ENCODE measurements at regions not wholly inside any gene's neighbourhood (a gene's known extent, or its start where the extent isn't known, plus 50 kb on each side); places are given as distances from the start of the nearest gene placed in this dataset.

DNA sequence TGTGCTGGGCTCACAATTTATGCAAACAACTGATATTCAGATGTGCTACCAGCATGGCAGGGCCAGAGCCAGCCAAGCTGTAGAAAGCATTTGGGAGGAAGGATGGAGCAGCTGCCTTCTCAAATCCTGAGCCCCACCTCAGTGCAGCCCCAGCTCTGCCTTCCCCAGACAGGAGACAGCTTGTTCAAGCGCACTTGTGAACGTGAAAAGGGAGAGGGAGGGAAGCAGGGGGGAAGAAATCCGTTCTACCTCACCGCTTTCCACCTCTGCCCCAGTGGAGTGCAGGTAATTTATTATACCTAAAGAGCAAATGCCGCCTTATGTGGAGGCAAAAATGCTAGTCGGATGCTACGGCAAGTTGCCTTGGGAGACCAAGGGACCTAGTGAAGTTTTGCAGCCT lies 66.0 kb upstream of the SLC14A2 start:
- DNase-seq, result no peak

DNA sequence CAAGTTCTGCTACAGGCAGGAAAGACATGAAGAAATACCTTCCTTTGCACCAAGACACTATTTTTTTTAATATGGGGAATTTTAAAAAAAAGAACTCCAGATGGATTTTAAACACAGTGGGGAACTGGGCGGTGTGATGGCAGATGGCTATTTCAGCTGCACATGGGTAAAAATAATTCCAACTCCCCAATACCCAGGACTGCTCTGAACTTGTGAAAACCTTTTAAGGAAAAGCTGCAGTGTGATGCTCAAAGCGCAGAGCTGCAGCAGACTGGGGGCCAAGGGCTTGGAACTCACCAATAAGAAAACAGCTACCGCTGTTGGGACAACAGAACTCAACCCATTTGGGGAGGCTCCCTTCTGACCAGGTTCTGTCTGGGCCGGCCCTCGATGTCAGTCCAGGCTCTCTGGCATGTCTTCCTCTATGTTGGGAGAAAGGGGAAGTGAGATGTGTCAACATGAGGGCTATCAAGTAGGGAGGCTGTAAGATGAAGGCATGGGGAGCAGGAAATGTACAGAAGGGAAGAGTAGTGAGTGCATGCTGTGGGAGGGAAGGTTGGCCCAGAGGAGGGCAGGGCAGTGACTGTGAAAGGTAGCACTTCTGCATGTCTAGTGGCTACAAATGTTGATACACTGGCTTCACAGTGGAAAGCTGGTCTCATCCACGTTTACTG lies 64.0 kb upstream of the SLC14A2 start:
- no peak for DNase-seq

DNA sequence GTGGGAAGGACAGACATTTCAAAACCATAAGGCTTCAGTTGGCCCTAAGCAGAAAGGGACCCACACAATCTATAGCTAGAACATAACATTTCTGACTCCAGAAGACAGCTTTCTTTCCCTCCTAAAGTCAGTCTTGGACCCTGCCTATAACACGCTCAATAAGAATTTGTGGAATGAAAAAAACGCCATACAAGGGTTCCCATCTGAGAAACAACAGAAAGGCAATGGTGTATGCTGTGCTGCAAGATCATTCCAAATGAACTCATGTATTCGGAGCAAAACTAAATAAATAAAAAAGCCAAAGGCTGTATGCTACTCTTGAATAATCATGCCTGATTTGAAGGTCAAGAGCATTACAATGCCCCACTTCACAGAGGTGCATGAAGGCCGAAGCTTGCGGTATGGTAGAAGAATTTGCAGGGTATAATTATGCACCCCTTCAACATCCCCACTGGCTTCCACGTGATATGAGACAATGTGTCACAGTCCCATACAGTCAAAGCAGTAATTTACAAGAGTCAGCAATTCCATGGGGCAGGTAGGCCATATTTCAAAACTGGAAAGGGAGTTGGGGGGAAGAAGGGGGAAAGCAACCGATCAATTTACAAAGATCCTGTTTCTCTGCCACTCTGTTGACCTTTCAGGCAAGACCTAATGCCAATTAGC lies 61.4 kb upstream of the SLC14A2 start:
- DNase-seq, result no peak

DNA sequence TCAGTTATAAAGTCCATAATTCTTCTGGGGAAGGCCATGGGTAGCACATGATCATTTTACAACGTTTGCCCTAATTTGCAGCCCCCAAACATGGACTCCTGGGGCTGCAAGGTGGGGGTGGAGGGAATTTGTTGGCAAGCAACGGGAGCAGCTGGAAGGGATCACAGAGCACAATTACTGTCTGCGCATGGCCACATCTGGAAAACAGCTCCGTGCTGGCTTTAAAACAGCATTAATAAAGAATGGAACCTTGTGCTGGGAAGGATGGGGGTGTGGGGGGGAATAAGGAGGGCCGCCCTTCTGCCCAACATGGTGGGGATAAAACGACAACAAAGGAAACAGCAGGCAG lies 60.9 kb upstream of the SLC14A2 start:
- no peak for DNase-seq

DNA sequence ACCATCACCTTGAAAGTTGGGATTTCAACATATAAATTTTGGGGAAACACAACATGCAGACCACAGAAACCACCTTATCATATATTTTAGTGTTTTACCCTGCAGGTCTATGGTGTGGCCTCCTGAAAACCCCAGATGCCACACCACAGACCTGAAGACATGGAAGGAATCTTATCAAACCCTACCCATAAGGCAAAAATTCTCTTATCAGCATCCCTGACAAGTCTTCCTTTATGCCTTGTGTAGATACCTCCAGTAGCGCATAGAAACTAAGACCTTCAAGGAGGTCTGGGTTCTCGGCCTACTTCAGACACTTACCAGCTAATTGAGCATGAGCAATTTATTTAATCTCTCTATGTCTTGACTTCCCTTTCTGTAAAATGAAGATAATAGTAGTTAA lies 59.1 kb upstream of the SLC14A2 start:
- DNase-seq, result no peak

DNA sequence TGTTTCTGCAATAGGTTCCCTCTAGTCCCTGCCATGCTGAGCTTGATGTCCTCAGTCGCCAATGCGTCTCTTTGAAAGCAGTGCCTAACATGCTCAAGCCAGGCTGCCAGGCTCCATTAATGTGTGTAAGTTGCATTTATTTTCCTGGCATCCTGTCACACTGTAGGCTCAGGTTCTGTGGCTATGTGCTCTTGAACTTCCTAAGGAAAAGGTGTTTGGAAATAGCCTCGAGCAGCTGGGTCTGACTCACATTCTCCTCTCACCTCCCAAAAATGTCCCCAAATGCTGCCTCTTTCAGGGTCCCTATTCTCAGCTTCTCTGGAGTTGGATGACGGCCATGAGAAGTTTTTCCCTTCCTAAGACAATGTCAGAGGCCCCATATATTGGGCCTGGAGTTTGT lies 58.0 kb upstream of the SLC14A2 start:
- no peak for DNase-seq

DNA sequence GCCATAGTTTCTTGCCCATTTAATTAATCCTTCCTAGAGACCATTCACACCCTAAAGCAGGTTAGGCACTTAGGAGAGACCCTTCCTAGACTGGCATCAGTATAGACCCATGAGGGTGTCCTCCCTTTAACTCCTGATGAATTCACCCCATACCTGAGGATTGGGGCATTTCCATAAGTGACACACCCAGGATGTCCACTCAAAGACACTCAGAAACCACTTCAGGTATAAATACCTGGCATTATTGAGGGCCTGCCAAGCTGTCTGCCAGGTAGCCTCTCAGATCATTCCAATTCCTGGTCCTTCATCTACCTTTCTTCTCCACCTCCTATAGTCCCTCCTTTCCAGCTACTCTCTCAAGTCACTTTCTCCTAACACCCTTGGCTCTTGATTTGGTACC lies 57.5 kb upstream of the SLC14A2 start:
- no peak for DNase-seq

DNA sequence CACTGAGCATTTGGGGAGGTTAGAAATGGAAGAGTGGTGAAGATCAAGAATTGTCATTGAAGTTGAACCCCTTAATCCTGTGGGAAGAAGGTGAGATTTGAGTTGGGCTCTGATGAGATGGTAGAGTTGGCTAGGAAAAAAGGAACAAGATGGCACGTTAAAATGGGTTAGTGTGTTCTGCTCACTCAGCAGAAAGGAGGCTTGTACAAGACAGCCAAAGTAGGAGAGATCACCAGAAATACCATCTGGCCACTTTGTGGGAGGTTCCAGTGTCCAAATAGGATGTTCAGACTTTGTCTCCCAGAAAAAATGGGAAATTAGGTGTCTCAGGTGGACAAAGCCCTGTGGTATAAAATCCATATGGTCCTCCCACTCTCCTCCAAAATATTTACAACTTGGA lies 56.0 kb upstream of the SLC14A2 start:
- no peak for DNase-seq

DNA sequence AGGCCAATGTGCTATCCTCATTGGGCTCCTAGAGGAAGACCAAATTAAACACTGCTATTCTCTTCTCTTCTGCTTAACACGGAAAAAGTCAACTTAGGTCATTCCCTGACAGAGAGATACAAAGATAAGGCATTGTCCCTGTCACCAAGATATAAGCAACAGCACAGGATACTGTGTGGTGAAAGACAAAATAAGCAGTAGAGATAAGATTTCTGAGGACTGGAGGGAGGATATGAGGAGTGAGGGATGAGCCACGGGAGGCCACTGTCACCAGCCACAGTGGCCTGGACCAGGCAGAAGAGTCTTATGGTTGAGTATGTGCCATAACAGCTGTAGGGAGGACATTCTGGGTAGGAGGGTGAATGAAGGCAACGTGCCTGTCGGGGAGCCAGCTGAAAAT lies 54.4 kb upstream of the SLC14A2 start:
- no peak for DNase-seq

DNA sequence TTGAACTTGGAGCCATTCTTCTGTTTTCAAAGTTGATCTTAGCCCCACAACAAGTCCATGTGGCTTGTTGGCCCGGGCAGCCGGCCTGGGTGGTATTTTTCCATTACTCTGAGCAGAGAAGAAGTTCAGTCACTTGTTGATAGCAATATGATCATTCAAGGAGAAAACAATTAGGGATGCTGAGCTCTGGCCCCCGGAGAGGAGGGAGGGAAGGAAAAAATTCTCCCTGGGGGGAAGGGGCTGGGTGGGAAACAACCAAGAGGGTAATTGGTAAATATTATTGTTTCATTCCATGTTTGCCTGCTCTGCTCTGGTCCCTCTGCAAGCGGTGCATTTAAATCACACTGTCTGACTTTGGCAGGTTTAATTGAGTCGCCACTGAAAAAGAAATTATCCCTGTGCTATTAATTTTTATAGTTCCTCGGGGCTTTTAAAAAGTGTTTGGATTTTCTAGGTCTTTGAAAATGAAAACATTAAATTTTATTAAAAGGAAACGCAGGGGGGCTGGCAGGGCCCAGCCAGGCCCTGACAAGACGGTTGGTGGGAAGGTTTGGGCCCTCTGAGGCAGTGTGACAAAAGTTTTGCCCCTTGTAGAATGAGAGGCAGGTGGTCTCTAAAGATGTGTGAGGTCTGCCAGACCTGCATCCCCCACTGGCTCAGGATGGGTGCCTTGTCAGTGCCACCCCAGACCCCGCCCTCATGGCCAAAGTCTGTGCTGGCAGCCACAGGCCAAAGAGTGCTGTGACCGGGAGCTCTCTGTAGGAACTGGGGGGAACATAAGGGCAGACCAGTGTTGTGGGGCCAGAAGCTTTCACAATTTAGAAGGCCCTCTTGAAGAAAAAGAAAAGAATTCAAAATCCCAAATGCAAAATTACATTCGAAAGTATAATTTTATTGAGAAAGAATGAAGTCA lies 52.5 kb upstream of the SLC14A2 start:
- DNase-seq, result no peak

DNA sequence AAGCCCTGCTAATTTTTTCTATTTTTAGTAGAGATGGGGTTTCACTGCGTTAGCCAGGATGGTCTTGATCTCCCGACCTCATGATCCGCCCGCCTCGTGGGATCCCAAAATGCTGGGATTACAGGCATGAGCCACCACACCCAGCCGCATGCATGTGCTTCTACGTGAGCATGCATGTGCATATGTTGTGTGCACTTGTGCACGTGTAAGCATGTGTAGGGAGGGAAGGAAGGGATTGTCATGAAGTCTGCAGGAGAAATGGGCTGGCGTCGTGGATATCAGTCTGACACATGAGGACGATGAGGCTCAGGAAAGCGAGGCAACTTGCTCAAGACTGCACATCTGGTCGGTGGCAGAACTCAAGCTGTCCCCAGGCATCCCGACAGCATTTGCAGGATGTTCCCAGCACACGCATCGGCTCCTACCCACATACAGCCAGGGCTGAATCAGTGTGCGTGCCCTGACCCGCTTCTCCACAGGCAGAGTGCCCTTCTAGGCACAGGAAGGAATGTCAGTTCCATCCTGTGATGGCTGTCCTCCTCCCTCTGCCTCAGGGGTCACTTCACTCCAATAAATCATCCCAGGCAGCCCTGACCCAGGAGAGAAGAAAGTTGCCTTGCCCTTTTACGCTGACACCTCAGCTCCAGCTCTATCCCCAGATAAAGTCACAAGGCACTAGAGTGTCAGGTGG lies 49.9 kb upstream of the SLC14A2 start:
- DNase-seq, result no peak

Measured in NCI-H510A (cell line).